ENCODE measurements at regions not wholly inside any gene's neighbourhood (a gene's known extent, or its start where the extent isn't known, plus 50 kb on each side); places are given as distances from the start of the nearest gene placed in this dataset.

DNA sequence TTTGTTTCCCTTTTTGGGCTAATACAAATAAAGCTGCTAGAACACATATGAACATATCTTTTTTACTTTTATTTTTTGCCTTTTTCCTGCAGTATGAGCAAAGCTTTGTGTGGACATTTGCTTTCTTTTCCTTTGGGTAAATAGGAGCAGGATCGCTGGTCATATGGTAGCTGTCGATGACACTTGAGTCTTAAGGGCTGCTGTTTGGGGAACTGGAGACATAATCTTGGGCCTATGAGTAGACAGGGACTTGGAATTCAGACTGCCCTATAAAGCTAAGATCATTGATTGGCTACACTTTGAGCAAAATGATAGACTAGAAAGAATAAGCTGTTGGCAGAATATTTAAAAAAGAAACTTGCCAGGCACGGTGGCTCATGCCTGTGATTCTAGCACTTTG lies 60.9 kb upstream of the ABL1 start:
- Mint-ChIP-seq H3K4me1 (peaks cover 10 to 31% (median 18%) of the 10 kb centered on the region in 4 donors), H3K27me3 (no peaks in the 10 kb centered on the region), H3K9me3 (peaks cover 0 to 3% (median 0%) of the 10 kb centered on the region in 7 donors), H3K27ac (no peak overlapping the region), H3K36me3 (peaks cover 12% of the 10 kb centered on the region), H3K4me3 (no peak overlapping the region)
- ATAC-seq (ENCODE audit: low read depth in 2 of 2): no peak
- DNase-seq: no peak
- H3K27ac ChIP-seq (ENCODE audit: insufficient read depth, low read length, poor library complexity, severe bottlenecking): no peak overlapping the region
- H3K9me3 ChIP-seq (ENCODE audit: control insufficient read depth in 2 of 2, low read length in 2 of 2): peaks cover 0 to 7% of the 10 kb centered on the region in 2 experiments
- no peaks in the 10 kb centered on the region for H3K4me1 ChIP-seq (ENCODE audit: control insufficient read depth, insufficient read depth, low read length, poor library complexity, severe bottlenecking)
- no peaks in the 10 kb centered on the region for H3K27me3 ChIP-seq (ENCODE audit: control insufficient read depth, insufficient read depth, low read length)
- no peaks in the 10 kb centered on the region for H3K36me3 ChIP-seq (ENCODE audit: control insufficient read depth, insufficient read depth, low read length)
- H3K4me3 ChIP-seq (ENCODE audit: low read depth, low read length): no peak overlapping the region

DNA sequence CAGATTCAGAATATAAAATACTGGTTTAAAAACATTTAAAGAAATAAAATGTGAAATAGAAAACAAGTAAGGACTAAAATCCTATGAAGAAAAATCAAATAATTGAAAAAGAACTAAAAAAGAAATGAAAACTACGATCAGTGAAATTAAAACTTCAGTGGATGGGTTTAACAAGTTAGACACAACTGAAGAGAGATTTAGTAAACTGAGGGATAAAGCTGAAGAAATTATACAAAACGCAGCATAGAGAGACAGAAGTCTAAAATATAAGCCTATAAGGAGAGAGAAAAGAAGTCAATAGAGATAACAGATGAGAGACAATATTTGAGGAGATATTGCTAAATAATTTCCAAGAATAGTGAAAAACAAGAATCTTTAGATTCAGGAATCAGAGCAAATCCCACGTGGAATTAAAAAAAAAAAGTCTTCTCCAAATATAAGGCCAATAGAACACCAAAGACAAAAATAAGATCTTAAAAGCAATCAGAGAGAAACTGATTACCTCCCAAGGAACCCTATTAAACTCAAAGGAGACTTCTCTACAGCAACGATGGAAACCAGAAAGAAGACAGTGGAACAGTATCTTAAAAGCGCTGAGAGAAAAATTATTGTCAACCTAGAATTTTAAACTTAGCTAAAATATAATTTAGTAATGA lies 59.6 kb upstream of the ABL1 start:
- no peaks in the 10 kb centered on the region for H3K27me3 ChIP-seq (ENCODE audit: control insufficient read depth, insufficient read depth, low read length)
- peaks cover 0 to 3% (median 0%) of the 10 kb centered on the region in 7 donors for H3K9me3 Mint-ChIP-seq
- no peaks in the 10 kb centered on the region for H3K4me1 ChIP-seq (ENCODE audit: control insufficient read depth, insufficient read depth, low read length, poor library complexity, severe bottlenecking)
- DNase-seq (no peak), ATAC-seq (ENCODE audit: low read depth in 2 of 2) (no peak)
- H3K27me3 Mint-ChIP-seq: no peaks in the 10 kb centered on the region
- H3K4me3 ChIP-seq (ENCODE audit: low read depth, low read length): no peak overlapping the region
- H3K27ac ChIP-seq (ENCODE audit: insufficient read depth, low read length, poor library complexity, severe bottlenecking): no peak overlapping the region
- H3K36me3 ChIP-seq (ENCODE audit: control insufficient read depth, insufficient read depth, low read length): no peaks in the 10 kb centered on the region
- H3K36me3 Mint-ChIP-seq: peaks cover 12% of the 10 kb centered on the region
- H3K4me3 Mint-ChIP-seq: no peak overlapping the region
- H3K9me3 ChIP-seq (ENCODE audit: control insufficient read depth in 2 of 2, low read length in 2 of 2): peaks cover 0 to 7% of the 10 kb centered on the region in 2 experiments
- no peak overlapping the region for H3K27ac Mint-ChIP-seq
- H3K4me1 Mint-ChIP-seq: peaks cover 10 to 31% (median 18%) of the 10 kb centered on the region in 4 donors

DNA sequence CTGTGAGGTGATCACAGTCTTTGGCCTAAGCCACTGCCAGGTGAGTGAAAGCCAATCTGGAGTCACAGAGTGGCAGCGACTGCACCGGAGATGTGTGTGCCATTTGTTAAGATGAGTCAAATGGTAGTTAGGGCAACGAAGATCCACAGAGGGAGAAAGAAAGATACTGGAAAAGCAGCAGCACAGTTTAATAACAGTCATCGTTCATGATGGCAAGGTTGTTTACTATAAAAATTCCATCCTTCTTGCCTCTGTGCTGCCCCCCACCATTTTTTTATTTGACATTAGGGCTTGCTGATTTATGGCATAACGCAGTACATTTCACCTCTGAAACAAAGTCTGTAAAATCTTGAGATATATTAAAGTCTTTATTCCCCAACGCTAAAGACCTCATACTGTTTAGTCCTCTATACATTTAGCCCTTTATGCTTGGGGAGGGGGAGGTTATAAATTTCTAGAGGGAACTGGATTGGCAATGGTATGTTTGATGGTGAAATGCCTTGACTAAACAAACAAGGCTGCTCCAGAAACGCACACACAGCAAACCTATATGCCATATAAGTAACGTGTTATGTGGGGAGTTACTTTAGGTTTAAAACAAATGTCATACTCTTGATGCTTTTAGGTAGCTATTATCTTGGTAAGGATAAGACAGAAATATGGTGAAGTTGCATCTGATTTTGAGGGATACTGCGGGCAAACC lies 55.8 kb upstream of the ABL1 start:
- Histone ChIP-seq H3K9me3 (ENCODE audit: control insufficient read depth in 2 of 2, low read length in 2 of 2) (peaks cover 0 to 7% of the 10 kb centered on the region in 2 experiments), H3K27ac (ENCODE audit: insufficient read depth, low read length, poor library complexity, severe bottlenecking) (no peak overlapping the region), H3K4me3 (ENCODE audit: low read depth, low read length) (no peak overlapping the region), H3K27me3 (ENCODE audit: control insufficient read depth, insufficient read depth, low read length) (no peaks in the 10 kb centered on the region), H3K4me1 (ENCODE audit: control insufficient read depth, insufficient read depth, low read length, poor library complexity, severe bottlenecking) (no peaks in the 10 kb centered on the region), H3K36me3 (ENCODE audit: control insufficient read depth, insufficient read depth, low read length) (no peaks in the 10 kb centered on the region)
- Mint-ChIP-seq H3K4me3 (no peak overlapping the region), H3K27ac (no peak overlapping the region), H3K4me1 (peaks cover 0 to 23% (median 16%) of the 10 kb centered on the region in 4 donors), H3K9me3 (peaks cover 0 to 3% (median 0%) of the 10 kb centered on the region in 7 donors), H3K36me3 (peaks cover 12% of the 10 kb centered on the region), H3K27me3 (no peaks in the 10 kb centered on the region)
- ATAC-seq (ENCODE audit: low read depth in 2 of 2) (no peak), DNase-seq (no peak)

GRCh38 chr9:130780415-130780814 lies 54.6 kb upstream of the ABL1 start:
- H3K27me3 Mint-ChIP-seq: no peaks in the 10 kb centered on the region
- no peak overlapping the region for H3K4me3 Mint-ChIP-seq
- peaks cover 0 to 19% (median 12%) of the 10 kb centered on the region in 4 donors for H3K4me1 Mint-ChIP-seq
- Histone ChIP-seq H3K27me3 (ENCODE audit: control insufficient read depth, insufficient read depth, low read length) (no peaks in the 10 kb centered on the region), H3K4me1 (ENCODE audit: control insufficient read depth, insufficient read depth, low read length, poor library complexity, severe bottlenecking) (no peaks in the 10 kb centered on the region), H3K27ac (ENCODE audit: insufficient read depth, low read length, poor library complexity, severe bottlenecking) (no peak overlapping the region), H3K36me3 (ENCODE audit: control insufficient read depth, insufficient read depth, low read length) (no peaks in the 10 kb centered on the region), H3K9me3 (ENCODE audit: control insufficient read depth in 2 of 2, low read length in 2 of 2) (peaks cover 0 to 2% of the 10 kb centered on the region in 2 experiments), H3K4me3 (ENCODE audit: low read depth, low read length) (no peak overlapping the region)
- peaks cover 0 to 1% (median 0%) of the 10 kb centered on the region in 7 donors for H3K9me3 Mint-ChIP-seq
- H3K36me3 Mint-ChIP-seq: peaks cover 11% of the 10 kb centered on the region
- H3K27ac Mint-ChIP-seq: no peak overlapping the region
- ATAC-seq (ENCODE audit: low read depth in 2 of 2) (no peak), DNase-seq (no peak)

DNA sequence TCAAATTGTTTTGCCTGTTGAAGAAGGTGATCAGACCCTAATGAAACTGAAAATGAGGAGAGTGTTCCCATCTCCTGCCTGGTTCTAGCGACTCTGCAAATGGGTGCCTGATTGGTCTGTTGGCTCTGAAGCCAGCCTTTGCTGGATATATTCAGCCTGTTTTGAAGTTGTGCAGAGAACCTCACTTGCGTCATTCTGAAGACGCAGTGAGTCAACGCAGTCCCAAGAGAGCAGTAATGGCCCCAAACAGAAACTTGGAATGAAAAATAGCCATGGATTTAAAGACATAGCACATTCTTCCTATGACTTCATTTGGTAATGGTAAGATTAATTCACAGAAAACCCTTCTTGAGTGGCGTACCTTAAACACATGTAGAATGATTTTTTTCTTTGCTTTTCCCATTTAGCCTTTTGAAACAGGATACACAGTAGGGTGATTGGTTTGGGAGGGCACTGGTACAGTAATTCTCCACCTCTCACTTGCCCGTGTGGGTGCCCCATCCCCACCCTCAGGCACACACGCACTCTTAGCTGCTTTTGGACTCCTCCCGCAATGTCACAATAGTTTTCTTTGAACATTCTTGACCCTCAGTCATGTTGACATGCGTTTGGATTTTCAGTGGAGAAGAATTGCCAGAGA lies 54.1 kb upstream of the ABL1 start:
- H3K4me3 ChIP-seq (ENCODE audit: low read depth, low read length): no peak overlapping the region
- peaks cover 6% of the 10 kb centered on the region for H3K36me3 Mint-ChIP-seq
- peaks cover 0 to 18% (median 10%) of the 10 kb centered on the region in 4 donors for H3K4me1 Mint-ChIP-seq
- H3K27me3 ChIP-seq (ENCODE audit: control insufficient read depth, insufficient read depth, low read length): no peaks in the 10 kb centered on the region
- ATAC-seq (ENCODE audit: low read depth in 2 of 2): no peak
- H3K9me3 ChIP-seq (ENCODE audit: control insufficient read depth in 2 of 2, low read length in 2 of 2): no peaks in the 10 kb centered on the region
- H3K9me3 Mint-ChIP-seq: peaks cover 0 to 1% (median 0%) of the 10 kb centered on the region in 7 donors
- DNase-seq: no peak
- H3K36me3 ChIP-seq (ENCODE audit: control insufficient read depth, insufficient read depth, low read length): no peaks in the 10 kb centered on the region
- no peak overlapping the region for H3K4me3 Mint-ChIP-seq
- H3K27ac ChIP-seq (ENCODE audit: insufficient read depth, low read length, poor library complexity, severe bottlenecking): no peak overlapping the region
- no peak overlapping the region for H3K27ac Mint-ChIP-seq
- H3K27me3 Mint-ChIP-seq: no peaks in the 10 kb centered on the region
- H3K4me1 ChIP-seq (ENCODE audit: control insufficient read depth, insufficient read depth, low read length, poor library complexity, severe bottlenecking): no peaks in the 10 kb centered on the region

GRCh38 chr9:130781569-130781968 lies 53.5 kb upstream of the ABL1 start:
- peaks cover 0 to 19% (median 11%) of the 10 kb centered on the region in 4 donors for H3K4me1 Mint-ChIP-seq
- H3K27me3 ChIP-seq (ENCODE audit: control insufficient read depth, insufficient read depth, low read length): no peaks in the 10 kb centered on the region
- no peaks in the 10 kb centered on the region for H3K36me3 ChIP-seq (ENCODE audit: control insufficient read depth, insufficient read depth, low read length)
- peaks cover 0 to 1% (median 0%) of the 10 kb centered on the region in 7 donors for H3K9me3 Mint-ChIP-seq
- no peaks in the 10 kb centered on the region for H3K4me1 ChIP-seq (ENCODE audit: control insufficient read depth, insufficient read depth, low read length, poor library complexity, severe bottlenecking)
- H3K27ac ChIP-seq (ENCODE audit: insufficient read depth, low read length, poor library complexity, severe bottlenecking): no peak overlapping the region
- H3K27me3 Mint-ChIP-seq: no peaks in the 10 kb centered on the region
- no peak overlapping the region for H3K4me3 ChIP-seq (ENCODE audit: low read depth, low read length)
- H3K9me3 ChIP-seq (ENCODE audit: control insufficient read depth in 2 of 2, low read length in 2 of 2): no peaks in the 10 kb centered on the region
- H3K4me3 Mint-ChIP-seq: no peak overlapping the region
- DNase-seq (no peak), ATAC-seq (ENCODE audit: low read depth in 2 of 2) (no peak)
- H3K27ac Mint-ChIP-seq: no peak overlapping the region
- peaks cover 9% of the 10 kb centered on the region for H3K36me3 Mint-ChIP-seq

DNA sequence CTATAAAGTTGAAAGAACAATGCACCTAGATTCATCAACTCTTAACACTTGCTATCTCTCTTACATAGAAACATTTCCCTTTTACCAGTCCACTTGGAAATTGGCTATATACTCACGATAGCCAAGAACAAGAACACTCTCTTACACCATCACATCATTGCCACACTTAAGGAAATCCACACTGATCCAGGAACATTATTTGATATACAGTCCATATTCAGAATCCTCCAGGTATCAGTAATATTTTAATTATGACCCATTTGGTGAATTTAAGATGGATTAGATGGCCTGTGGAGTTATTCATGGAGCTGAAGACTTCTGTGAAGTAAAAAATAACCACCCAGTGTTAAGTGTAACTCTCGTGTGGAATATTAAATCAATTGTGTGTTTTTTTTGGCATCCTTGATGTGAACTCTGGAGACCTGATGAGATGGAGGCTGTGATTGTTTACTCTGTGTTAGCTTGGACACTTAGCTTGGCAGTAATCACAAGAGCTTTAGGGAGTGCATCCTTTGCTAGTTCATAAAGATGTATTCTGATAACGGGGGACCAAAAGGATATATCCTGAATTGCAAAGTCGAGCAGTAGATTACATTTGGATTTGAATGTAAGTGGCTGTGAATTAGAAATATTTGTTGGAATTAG lies 52.0 kb upstream of the ABL1 start:
- no peak overlapping the region for H3K27ac Mint-ChIP-seq
- Histone ChIP-seq H3K27ac (ENCODE audit: insufficient read depth, low read length, poor library complexity, severe bottlenecking) (no peak overlapping the region), H3K36me3 (ENCODE audit: control insufficient read depth, insufficient read depth, low read length) (no peaks in the 10 kb centered on the region), H3K27me3 (ENCODE audit: control insufficient read depth, insufficient read depth, low read length) (no peaks in the 10 kb centered on the region), H3K9me3 (ENCODE audit: control insufficient read depth in 2 of 2, low read length in 2 of 2) (no peaks in the 10 kb centered on the region), H3K4me3 (ENCODE audit: low read depth, low read length) (no peak overlapping the region), H3K4me1 (ENCODE audit: control insufficient read depth, insufficient read depth, low read length, poor library complexity, severe bottlenecking) (no peaks in the 10 kb centered on the region)
- ATAC-seq (ENCODE audit: low read depth in 2 of 2) (no peak), DNase-seq (no peak)
- H3K36me3 Mint-ChIP-seq: peaks cover 14% of the 10 kb centered on the region
- peaks cover 4 to 18% (median 12%) of the 10 kb centered on the region in 4 donors for H3K4me1 Mint-ChIP-seq
- H3K4me3 Mint-ChIP-seq: no peak overlapping the region
- no peaks in the 10 kb centered on the region for H3K27me3 Mint-ChIP-seq
- no peaks in the 10 kb centered on the region for H3K9me3 Mint-ChIP-seq

All from CD4-positive, CD25-positive, alpha-beta regulatory T cell (primary cell).